Fibroblast of peridontal ligament (primary cell): ENCODE measurements at regions not wholly inside any gene's neighbourhood (a gene's known extent, or its start where the extent isn't known, plus 50 kb on each side); places are given as distances from the start of the nearest gene placed in this dataset.
"Not testable (repeated sequence)": the region's sequence is repeated elsewhere in the genome, so short reads cannot be mapped to it uniquely, and the experiment has no call there.

Experiments
- DNase-seq: peaks from one replicate; pipeline ENCODE4 v3.0.0-alpha.2; 2010; ENCODE audit errors: extremely low read depth

- no peak for DNase-seq
Observed at GRCh38 chr4:177494791-177495190, 52.6 kb upstream of the AGA start.

DNA sequence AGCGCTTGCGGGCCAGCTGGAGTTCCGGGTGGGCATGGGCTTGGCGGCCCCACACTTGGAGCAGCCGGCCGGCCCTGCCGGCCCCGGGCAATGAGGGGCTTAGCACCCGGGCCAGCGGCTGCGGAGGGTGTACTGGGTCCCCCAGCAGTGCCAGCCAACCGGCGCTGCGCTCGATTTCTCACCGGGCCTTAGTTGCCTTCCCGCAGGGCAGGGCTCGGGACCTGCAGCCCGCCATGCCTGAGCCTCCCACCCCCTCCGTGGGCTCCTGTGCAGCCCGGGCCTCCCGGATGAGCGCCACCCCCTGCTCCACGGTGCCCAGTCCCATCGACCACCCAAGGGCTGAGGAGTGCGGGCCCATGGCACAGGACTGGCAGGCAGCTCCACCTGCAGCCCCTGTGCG is 53.4 kb upstream of the AGA start:
- not testable (repeated sequence) for DNase-seq

- no peak for DNase-seq
Observed at GRCh38 chr4:177499537-177499936, 57.3 kb upstream of the AGA start.

- no peak for DNase-seq
Observed at GRCh38 chr4:177505171-177505615, 63.0 kb upstream of the AGA start.

GRCh38 chr4:177508662-177509061 is 66.4 kb upstream of the AGA start:
- no peak for DNase-seq

DNA sequence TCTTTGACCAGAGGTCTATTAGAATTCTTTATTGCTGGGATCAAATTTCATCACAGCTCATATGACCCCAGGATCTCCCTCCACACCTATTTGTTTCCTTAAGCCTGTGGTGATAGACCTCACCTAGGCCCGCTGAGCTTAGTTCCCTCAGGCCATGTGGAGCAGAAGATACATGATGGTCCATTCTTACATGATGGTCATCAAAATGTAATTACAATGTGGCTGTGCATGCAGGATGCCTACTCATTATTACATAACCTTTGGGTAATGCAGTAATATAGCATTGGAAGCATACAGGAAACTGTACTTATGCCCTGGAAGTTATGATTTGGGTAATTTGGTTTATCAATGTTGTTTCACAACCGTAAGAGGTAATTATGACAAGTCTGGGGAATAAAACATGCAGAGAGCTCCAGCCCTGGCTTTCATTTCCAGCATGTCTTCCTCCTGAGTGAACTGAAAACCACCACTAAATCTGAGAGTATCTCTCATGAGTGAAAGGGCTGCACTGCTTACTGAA is 67.0 kb upstream of the AGA start:
- no peak for DNase-seq

DNA sequence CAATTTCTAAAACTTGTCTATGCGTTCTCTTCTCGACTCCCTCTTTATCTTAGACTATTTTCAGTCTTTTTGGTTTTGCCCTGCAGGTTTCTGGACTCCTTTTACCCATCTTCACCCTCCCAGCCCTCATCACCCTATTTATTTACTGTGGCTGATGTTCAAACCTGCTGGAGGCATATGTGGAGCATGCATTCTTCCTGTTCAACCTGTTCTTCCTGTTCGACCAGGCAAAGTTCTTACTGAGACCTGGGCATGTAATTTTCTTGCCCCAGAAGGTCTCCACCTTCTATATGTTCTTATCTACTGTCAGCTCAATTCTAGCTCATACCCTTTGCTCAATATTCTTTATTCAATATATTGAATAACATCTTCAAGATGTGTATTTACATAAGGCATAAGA is 69.4 kb upstream of the AGA start:
- no peak for DNase-seq

DNA sequence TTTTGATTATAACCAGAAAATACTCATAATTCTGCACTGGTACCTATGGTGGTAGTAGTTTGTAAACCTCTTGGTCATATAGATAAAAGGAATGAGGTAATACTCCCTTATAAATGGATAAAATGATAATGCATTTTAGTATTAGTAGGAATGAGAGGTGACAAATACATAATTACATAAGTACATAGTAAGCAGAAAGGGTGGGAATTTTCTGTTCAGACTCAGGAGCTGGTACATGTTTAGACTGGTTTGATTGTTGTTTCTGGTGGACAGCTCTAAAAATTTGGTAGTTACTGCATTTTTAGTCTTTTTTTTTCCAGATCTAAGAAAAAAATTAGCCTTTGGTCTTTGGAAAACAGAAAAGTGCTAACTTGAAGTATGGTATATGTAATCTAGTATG is 70.4 kb upstream of the AGA start:
- no peak for DNase-seq

GRCh38 chr4:177517862-177518261 is 75.6 kb upstream of the AGA start:
- no peak for DNase-seq

- DNase-seq = peak; percentile 80
Observed at GRCh38 chr4:177519481-177520260, 77.4 kb upstream of the AGA start.

DNA sequence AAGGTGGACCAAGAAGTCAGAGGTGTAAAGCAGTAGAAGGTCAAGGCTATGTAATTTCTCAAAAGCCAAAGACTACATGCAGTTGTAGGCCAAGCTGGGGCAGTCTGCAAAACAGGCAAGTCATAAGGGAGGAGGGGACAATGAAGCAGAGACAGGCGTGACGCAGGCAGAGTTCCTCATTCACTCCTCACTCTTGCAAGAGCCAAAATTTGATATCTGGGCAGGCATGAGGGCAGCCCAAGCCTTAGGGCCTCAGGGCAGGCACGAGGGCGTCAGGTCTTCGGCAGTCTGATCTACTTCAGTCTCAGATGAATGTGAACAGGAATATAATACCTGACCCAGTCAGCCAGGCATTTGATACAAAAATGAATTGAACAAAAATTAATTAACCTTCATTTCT is 86.4 kb upstream of the AGA start:
- no peak for DNase-seq

DNA sequence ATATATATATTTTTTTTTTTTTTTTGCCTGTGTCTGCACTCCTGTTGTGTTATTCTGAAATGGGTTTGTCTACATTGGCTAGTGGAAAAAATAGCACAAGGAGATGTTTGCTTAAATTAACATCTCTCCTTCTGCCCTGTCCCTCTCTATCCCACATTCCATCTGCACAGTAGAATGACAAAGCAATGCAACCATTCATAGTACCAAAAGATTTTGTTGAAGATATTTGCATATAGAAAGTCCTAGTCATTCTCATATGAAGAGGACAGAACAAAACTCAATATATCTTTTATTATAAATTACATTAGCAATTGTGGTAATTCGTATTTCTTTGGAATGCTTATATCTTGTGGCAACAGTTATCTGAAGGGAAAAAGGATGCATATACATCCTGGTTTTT is 88.3 kb upstream of the AGA start:
- no peak for DNase-seq

GRCh38 chr4:177532358-177532757 is 90.1 kb upstream of the AGA start:
- peak; percentile 46 for DNase-seq

- DNase-seq = peak; percentile 52
Observed at GRCh38 chr4:177534841-177535240, 92.6 kb upstream of the AGA start.

GRCh38 chr4:177546745-177547144 is 104.5 kb upstream of the AGA start:
- peak; percentile 41 for DNase-seq

GRCh38 chr4:177547985-177548384 is 105.7 kb upstream of the AGA start:
- peak; percentile 48 for DNase-seq

DNA sequence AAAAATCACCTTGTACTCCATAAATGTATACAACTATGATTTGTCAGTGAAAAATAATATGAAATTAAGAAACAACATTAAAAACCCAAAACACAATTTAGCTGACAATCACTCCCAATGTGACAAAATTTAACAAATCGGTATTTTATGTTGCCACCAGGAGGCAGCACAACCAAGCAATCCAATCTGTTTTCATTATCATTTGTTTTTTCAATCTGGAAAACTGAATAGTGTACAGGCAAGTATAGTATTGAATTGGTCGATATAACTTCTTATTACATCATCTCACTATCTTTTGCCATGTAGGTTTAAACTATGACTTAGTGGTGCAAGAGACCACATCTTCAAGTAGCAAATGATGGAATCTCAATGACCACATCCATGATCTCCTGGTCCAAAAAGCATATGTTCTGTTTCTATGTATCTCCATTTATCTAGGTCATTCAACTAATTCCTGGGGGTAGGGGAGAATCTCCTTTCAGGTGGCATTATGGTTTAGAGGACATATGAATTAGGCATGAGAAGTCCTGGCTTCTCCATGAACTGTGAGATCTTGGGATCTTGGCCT is 112.9 kb upstream of the AGA start:
- DNase-seq = peak; percentile 74

GRCh38 chr4:177557416-177557815 is 115.2 kb upstream of the AGA start:
- no peak for DNase-seq

GRCh38 chr4:177558995-177559394 is 116.8 kb upstream of the AGA start:
- DNase-seq = no peak

- no peak for DNase-seq
Observed at GRCh38 chr4:177562163-177562562, 119.9 kb upstream of the AGA start.

DNA sequence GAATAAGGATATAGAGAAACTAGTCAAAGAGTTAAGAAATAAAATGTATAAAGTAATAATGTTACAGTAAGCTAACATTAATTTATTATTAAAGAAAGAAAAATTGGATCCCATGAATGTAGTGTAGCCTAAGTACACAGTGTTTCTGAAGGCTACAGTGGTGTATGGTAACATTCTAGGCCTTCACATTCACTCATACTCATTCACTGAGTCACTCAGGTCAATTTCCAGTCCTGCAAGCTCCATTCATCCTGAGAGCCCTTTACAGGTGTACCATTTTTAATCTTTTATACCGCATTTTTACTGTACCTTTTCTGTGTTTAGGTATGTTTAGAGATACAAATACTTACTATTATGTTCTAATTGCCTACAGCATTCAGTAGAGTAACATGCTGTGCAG is 120.6 kb upstream of the AGA start:
- DNase-seq = no peak

GRCh38 chr4:177566691-177567090 is 124.5 kb upstream of the AGA start:
- no peak for DNase-seq

DNA sequence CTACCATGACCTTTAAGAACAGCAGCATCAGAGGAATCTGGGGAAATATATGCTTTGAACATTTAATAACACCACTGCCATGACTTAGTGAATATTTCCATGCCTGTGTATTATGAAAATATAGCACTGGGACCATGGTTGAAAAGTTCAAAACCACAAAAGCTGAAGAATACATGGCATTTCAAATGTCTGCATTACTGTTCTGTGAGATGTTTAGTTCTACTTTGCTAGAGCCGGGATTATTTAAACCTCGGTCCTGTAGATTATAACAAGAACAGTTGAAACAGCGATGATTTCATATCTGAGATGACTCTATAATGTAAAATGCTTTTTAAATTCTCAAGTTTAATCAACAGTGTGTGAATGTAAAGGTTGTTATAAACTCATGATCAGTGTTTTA is 126.7 kb upstream of the AGA start:
- peak; percentile 31 for DNase-seq
